Panc1 (cell line): ENCODE measurements at regions not wholly inside any gene's neighbourhood (a gene's known extent, or its start where the extent isn't known, plus 50 kb on each side); places are given as distances from the start of the nearest gene placed in this dataset.

ENCODE experiments used
- ATAC-seq: fragments of 200-7000 bp; cut with Tn5 transposase; 2 replicates; pipeline ENCODE4 v1.9.1; 2020; ENCODE audit warnings: mild to moderate bottlenecking, moderate library complexity
- BruUV-seq: library from RNA; stranded (reverse); fragments of 400-500 nt; replicated peaks from 2 replicates; lab custom pipeline; 2021; lab: Mats Ljungman, UMichigan
- CTCF ChIA-PET: fragments of 300-600 bp; sonication (Branson Sonifier 250); formaldehyde crosslinking; loops from one replicate; lab custom pipeline; 2022; ENCODE audit warnings: antibody characterized with exemption; lab: Charles Lee
- POLR2A ChIA-PET: fragments of 300-600 bp; sonication (Branson Sonifier 250); formaldehyde crosslinking; loops from one replicate; lab custom pipeline; 2022; ENCODE audit warnings: antibody characterized with exemption; lab: Charles Lee
- DNase-seq: peaks from one replicate; pipeline ENCODE4 v3.0.0-alpha.2; 2010; ENCODE audit warnings: low read depth, low spot score
- H3K27ac ChIP-seq: 2 replicates; pipeline ENCODE4 v1.5.1; 2011; ENCODE audit warnings: mild to moderate bottlenecking, low read length, inconsistent platforms
- H3K27me3 ChIP-seq: fragments of 200-500 bp; sonication (Bioruptor generic); 2 replicates; pipeline ENCODE4 v1.6.0; 2014; ENCODE audit warnings: low read length, inconsistent platforms; ENCODE audit not compliant: control insufficient read depth, insufficient read depth
- H3K36me3 ChIP-seq: fragments of 200-500 bp; sonication (Bioruptor generic); 2 replicates; pipeline ENCODE4 v1.5.1; 2014; ENCODE audit warnings: inconsistent platforms, mild to moderate bottlenecking, low read length, moderate library complexity; ENCODE audit not compliant: control insufficient read depth, insufficient read depth
- H3K4me1 ChIP-seq: 2 replicates; pipeline ENCODE4 v1.5.1; 2011; ENCODE audit warnings: inconsistent platforms, mild to moderate bottlenecking, low read length, moderate library complexity; ENCODE audit not compliant: control insufficient read depth, insufficient read depth
- H3K4me3 ChIP-seq, 2 experiments: 2 replicates each; pipeline ENCODE4 v1.5.1; 2011 to 2012; ENCODE audit warnings: low read depth in 2 of 2, low read length in 2 of 2, mild to moderate bottlenecking in 2 of 2, inconsistent platforms in 1 of 2, moderate library complexity in 1 of 2
- H3K9me3 ChIP-seq: fragments of 200-500 bp; sonication (Bioruptor generic); 2 replicates; pipeline ENCODE4 v1.5.1; 2014; ENCODE audit warnings: low read depth, mild to moderate bottlenecking, inconsistent platforms, low read length, moderate library complexity; ENCODE audit not compliant: control insufficient read depth, insufficient read depth
- POLR2AphosphoS5 ChIP-seq: IDR thresholded peaks from 2 replicates; pipeline ENCODE4 v1.6.1; 2012; ENCODE audit warnings: mild to moderate bottlenecking, low read depth, low read length, moderate library complexity
- SIN3A ChIP-seq: IDR thresholded peaks from 2 replicates; pipeline ENCODE4 v1.6.1; 2012; ENCODE audit warnings: low read depth, mild to moderate bottlenecking, low read length, moderate library complexity, borderline replicate concordance; ENCODE audit not compliant: insufficient read depth
- TCF7L2 ChIP-seq: IDR thresholded peaks from 2 replicates; pipeline ENCODE4 v1.6.1; 2011; ENCODE audit warnings: mild to moderate bottlenecking, low read depth, low read length, inconsistent platforms
- in situ Hi-C: cut with HindIII; loops from 2 replicates; pipeline ENCODE4 v1.10.0; 2016; ENCODE audit warnings: low sequenced_read_pairs, low pct_unique_long_range_greater_than_20kb
- intact Hi-C: fragments of 100-400 bp; cut with micrococcal nuclease; formaldehyde crosslinking; loops from one replicate; pipeline ENCODE4 v1.10.0; 2022; ENCODE audit not compliant: unreplicated experiment
- TF ChIP-seq, protein P1 (sequence below), 2 experiments: IDR thresholded peaks; 2 replicates each; pipeline ENCODE4 v1.6.1; 2011 to 2012; ENCODE audit warnings: low read depth in 2 of 2, control low read depth in 1 of 2, low read length in 1 of 2, mild to moderate bottlenecking in 1 of 2, moderate library complexity in 1 of 2; ENCODE audit not compliant: insufficient read depth in 1 of 2
- TF ChIP-seq, protein P2 (sequence below): fragments of 450-650 bp; IDR thresholded peaks from 2 replicates; pipeline ENCODE4 v1.5.1; 2017; ENCODE audit warnings: mild to moderate bottlenecking

DNA sequence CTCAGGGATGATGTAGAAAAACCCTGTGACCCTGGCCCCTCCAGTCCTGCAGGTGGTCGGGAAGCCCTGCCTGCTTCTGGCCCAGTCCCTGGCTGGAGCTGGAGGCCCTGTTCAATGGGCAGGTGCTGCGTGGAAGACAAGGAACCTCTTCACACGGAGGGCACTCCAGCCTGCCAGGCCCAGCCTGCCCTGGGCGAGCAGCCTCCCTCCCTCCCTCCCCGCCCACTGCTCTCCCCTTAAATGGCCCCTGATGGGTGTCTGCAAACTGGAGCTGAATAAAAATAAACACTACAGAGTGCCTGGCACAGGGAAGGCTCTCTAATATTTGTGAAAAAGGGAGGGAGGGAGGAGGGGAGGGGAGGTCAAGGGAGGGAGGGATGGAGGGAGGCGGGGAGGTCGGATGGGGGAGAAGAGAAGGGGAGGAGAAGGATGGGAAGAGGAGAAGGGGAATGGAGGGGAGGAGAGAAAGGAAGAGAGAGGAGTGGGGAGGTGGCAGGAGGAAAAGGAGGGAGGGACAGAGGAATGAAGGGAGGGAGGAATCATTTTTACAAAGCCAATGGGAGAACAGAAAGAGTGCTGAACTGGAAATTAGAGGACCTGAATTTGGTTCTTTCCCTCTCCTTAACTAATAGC lies 222.8 kb upstream of the TNRC6C start:
- peaks cover 10% of the 10 kb centered on the region for H3K4me1 ChIP-seq
- no TSS peak for BruUV-seq
- TF ChIP-seq SIN3A (no peak), POLR2AphosphoS5 (no peak), TCF7L2 (no peak)
- TF ChIP-seq, protein P1, sequence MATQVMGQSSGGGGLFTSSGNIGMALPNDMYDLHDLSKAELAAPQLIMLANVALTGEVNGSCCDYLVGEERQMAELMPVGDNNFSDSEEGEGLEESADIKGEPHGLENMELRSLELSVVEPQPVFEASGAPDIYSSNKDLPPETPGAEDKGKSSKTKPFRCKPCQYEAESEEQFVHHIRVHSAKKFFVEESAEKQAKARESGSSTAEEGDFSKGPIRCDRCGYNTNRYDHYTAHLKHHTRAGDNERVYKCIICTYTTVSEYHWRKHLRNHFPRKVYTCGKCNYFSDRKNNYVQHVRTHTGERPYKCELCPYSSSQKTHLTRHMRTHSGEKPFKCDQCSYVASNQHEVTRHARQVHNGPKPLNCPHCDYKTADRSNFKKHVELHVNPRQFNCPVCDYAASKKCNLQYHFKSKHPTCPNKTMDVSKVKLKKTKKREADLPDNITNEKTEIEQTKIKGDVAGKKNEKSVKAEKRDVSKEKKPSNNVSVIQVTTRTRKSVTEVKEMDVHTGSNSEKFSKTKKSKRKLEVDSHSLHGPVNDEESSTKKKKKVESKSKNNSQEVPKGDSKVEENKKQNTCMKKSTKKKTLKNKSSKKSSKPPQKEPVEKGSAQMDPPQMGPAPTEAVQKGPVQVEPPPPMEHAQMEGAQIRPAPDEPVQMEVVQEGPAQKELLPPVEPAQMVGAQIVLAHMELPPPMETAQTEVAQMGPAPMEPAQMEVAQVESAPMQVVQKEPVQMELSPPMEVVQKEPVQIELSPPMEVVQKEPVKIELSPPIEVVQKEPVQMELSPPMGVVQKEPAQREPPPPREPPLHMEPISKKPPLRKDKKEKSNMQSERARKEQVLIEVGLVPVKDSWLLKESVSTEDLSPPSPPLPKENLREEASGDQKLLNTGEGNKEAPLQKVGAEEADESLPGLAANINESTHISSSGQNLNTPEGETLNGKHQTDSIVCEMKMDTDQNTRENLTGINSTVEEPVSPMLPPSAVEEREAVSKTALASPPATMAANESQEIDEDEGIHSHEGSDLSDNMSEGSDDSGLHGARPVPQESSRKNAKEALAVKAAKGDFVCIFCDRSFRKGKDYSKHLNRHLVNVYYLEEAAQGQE (IDR thresholded peaks at IDR 0.05; ENCODE audit: insufficient read depth in 1 of 2, low read depth in 2 of 2, low read length in 1 of 2): no peak
- TF ChIP-seq, protein P2, sequence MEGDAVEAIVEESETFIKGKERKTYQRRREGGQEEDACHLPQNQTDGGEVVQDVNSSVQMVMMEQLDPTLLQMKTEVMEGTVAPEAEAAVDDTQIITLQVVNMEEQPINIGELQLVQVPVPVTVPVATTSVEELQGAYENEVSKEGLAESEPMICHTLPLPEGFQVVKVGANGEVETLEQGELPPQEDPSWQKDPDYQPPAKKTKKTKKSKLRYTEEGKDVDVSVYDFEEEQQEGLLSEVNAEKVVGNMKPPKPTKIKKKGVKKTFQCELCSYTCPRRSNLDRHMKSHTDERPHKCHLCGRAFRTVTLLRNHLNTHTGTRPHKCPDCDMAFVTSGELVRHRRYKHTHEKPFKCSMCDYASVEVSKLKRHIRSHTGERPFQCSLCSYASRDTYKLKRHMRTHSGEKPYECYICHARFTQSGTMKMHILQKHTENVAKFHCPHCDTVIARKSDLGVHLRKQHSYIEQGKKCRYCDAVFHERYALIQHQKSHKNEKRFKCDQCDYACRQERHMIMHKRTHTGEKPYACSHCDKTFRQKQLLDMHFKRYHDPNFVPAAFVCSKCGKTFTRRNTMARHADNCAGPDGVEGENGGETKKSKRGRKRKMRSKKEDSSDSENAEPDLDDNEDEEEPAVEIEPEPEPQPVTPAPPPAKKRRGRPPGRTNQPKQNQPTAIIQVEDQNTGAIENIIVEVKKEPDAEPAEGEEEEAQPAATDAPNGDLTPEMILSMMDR: no peak
- H3K36me3 ChIP-seq: no peaks in the 10 kb centered on the region
- DNase-seq: no peak
- intact Hi-C loops (no loop called here), in situ Hi-C loops (no loop called here)
- CTCF ChIA-PET: interaction anchor here (0.6 kb wide), 1 partner anchor 49 kb away, joined by 4 read pairs; no protein-coding TSS in a partner anchor
- H3K27me3 ChIP-seq: peaks cover 14% of the 10 kb centered on the region
- H3K4me3 ChIP-seq: no peak overlapping the region
- peaks cover 14% of the 10 kb centered on the region for H3K9me3 ChIP-seq
- ATAC-seq: no peak
- POLR2A ChIA-PET: no interaction called here
- no peak overlapping the region for H3K27ac ChIP-seq

DNA sequence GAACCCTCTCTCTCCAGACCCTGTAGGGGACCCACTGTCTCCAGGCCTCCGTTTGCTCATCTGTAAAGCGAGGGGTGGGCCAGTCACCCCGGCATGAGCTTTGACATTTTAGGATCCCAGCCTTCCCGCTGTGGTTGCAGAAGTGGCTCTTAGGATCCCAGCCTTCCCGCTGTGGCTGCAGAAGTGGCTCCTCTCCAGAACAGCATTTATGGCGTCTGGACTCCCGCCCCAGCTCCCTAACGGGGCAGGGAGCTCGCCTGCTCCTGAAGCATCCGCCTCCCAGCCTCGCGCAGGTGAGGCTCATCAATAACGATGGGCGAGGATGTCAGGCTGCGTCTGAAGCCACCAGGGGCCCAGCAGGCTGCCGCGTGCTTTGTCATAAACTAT lies 222.3 kb upstream of the TNRC6C start:
- Histone ChIP-seq H3K9me3 (peaks cover 14% of the 10 kb centered on the region), H3K36me3 (no peaks in the 10 kb centered on the region), H3K4me1 (peaks cover 10% of the 10 kb centered on the region), H3K4me3 (no peak overlapping the region), H3K27ac (no peak overlapping the region), H3K27me3 (peaks cover 14% of the 10 kb centered on the region)
- no peak for ATAC-seq
- no TSS peak for BruUV-seq
- intact Hi-C loops (no loop called here), in situ Hi-C loops (no loop called here)
- ChIA-PET POLR2A (no interaction called here), CTCF (interaction anchor here (0.6 kb wide), 1 partner anchor 48 kb away, joined by 4 read pairs; no protein-coding TSS in a partner anchor)
- DNase-seq: no peak
- TF ChIP-seq POLR2AphosphoS5 (no peak), SIN3A (no peak), TCF7L2 (no peak)
- TF ChIP-seq, protein P1 (IDR thresholded peaks at IDR 0.05; ENCODE audit: insufficient read depth in 1 of 2, low read depth in 2 of 2, low read length in 1 of 2): no peak
- TF ChIP-seq, protein P2: no peak
